GM13977 (cell line): ENCODE measurements at regions not wholly inside any gene's neighbourhood (a gene's known extent, or its start where the extent isn't known, plus 50 kb on each side); places are given as distances from the start of the nearest gene placed in this dataset.

Experiments used
- DNase-seq: peaks from one replicate; pipeline ENCODE4 v3.0.0; 2012; ENCODE audit warnings: low spot score
- CTCF ChIP-seq: IDR thresholded peaks from 2 replicates; pipeline ENCODE4 v1.5.1; 2012; ENCODE audit warnings: mild to moderate bottlenecking, control low read depth; ENCODE audit not compliant: insufficient read depth; ENCODE audit errors: extremely low read depth, missing control alignments
- in situ Hi-C: fragments of 300-500 bp; cut with MboI; formaldehyde crosslinking; loops from one replicate; pipeline ENCODE4 v1.12.0; 2022; ENCODE audit warnings: low sequenced_read_pairs, low pct_unique_long_range_greater_than_20kb, mixed read lengths, inconsistent platforms; ENCODE audit not compliant: unreplicated experiment

GRCh38 chr5:114207615-114208014 is 154.3 kb upstream of the KCNN2 start:
- no peak for TF ChIP-seq CTCF
- no peak for DNase-seq
- in situ Hi-C loops: no loop called here

DNA sequence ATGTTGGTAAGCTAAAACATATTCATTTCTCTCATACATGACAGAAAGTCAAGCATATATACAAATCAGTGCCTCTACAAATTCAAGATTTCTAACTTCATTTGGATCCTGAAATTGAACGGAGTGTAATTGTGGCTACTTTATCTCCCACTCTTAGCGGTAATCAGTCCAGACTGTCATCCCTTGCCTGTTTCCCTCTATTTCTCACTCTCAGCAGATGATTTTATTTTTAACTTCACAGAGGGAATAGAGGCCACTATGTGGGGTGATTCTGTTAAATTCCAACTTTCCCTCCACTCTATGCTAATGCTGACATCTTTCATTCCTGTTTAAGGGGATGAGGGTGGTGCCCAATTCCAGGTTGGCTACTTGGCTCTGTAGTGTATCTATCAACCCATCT is 153.8 kb upstream of the KCNN2 start:
- TF ChIP-seq CTCF: no peak
- in situ Hi-C loops: no loop called here

DNA sequence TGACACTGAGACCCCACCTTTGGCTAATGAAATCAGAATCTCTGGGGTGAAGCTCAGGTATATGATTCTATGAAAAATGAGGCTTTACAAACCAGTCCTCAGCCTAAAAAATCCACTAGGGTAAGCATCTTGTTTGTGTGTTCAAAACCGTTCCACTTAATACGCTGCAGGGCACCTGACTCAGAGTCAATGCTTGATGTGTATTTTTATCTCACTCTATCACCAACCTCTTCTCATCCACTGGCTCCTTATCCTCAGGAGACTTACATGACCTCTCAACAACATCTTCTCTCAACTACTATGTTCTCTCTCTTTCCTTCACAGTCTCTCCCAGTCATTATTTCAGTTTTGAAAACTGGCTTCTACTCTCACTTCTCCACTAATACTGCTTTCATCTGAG is 153.3 kb upstream of the KCNN2 start:
- TF ChIP-seq CTCF: no peak
- in situ Hi-C loops: no loop called here
- DNase-seq: no peak

More for the DNA sequence above, 153.8 kb upstream of the KCNN2 start:
- DNase-seq: no peak

GRCh38 chr5:114210662-114211061 is 151.2 kb upstream of the KCNN2 start:
- no peak for DNase-seq
- no peak for TF ChIP-seq CTCF

DNA sequence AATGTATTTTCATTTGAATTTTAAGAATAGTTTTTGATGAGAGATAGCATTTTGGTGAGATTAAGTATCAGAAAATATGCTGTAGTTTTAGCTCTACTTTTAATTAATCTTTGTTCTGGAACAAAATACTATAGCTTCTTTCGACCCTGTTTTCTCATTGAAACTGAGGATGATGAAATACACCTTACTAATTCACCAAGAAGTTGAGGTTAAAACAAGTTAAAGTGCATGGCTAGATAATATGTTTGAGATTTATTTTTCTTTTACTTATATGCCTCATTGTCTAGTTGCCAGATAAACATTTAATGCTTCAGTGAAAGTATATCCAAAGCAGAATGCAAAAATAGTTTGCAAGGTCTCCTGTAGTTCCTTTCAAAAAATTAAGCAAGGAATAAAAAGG is 140.1 kb upstream of the KCNN2 start:
- no peak for TF ChIP-seq CTCF
- in situ Hi-C loops: no loop called here
- no peak for DNase-seq

More at GRCh38 chr5:114210662-114211061, 151.2 kb upstream of the KCNN2 start:
- in situ Hi-C loops: no loop called here

- in situ Hi-C loops: no loop called here
- DNase-seq: peak; percentile 6
Observed at GRCh38 chr5:114223866-114224265, 138.0 kb upstream of the KCNN2 start.

More at GRCh38 chr5:114223866-114224265, 138.0 kb upstream of the KCNN2 start:
- peak; percentile 48 for TF ChIP-seq CTCF
